Neutrophil (primary cell): ENCODE measurements at regions not wholly inside any gene's neighbourhood (a gene's known extent, or its start where the extent isn't known, plus 50 kb on each side); places are given as distances from the start of the nearest gene placed in this dataset.
"Not testable (repeated sequence)": the region's sequence is repeated elsewhere in the genome, so short reads cannot be mapped to it uniquely, and the experiment has no call there.

ENCODE experiments used
- H3K27ac ChIP-seq: fragments of 200-600 bp; sonication (generic); 2 replicates; pipeline ENCODE4 v1.5.1; 2016; ENCODE audit warnings: mild to moderate bottlenecking, moderate library complexity
- H3K27me3 ChIP-seq: fragments of 200-600 bp; sonication (generic); 2 replicates; pipeline ENCODE4 v1.6.0; 2016; ENCODE audit warnings: mild to moderate bottlenecking
- H3K36me3 ChIP-seq: fragments of 200-600 bp; sonication (generic); 2 replicates; pipeline ENCODE4 v1.5.1; 2017
- H3K4me1 ChIP-seq, 2 experiments: fragments of 200-600 bp in 1 of 2; sonication (generic) in 1 of 2; 1 replicate in 1 of 2; 2 replicates in 1 of 2; pipeline versions ENCODE4 v1.5.1 to v1.6.1; 2013 to 2016; ENCODE audit warnings: low read depth in 1 of 2, low read length in 1 of 2, mild to moderate bottlenecking in 1 of 2, moderate library complexity in 1 of 2; ENCODE audit not compliant: control insufficient read depth in 1 of 2, insufficient read depth in 1 of 2
- H3K4me3 ChIP-seq, 2 experiments: fragments of 200-600 bp in 1 of 2; sonication (generic) in 1 of 2; 1 replicate in 1 of 2; 2 replicates in 1 of 2; pipeline ENCODE4 v1.5.1; 2013 to 2016; ENCODE audit warnings: low read depth in 1 of 2, low read length in 1 of 2, mild to moderate bottlenecking in 1 of 2, moderate library complexity in 1 of 2
- H3K9me3 ChIP-seq: fragments of 200-600 bp; sonication (generic); 2 replicates; pipeline ENCODE4 v1.5.1; 2016

DNA sequence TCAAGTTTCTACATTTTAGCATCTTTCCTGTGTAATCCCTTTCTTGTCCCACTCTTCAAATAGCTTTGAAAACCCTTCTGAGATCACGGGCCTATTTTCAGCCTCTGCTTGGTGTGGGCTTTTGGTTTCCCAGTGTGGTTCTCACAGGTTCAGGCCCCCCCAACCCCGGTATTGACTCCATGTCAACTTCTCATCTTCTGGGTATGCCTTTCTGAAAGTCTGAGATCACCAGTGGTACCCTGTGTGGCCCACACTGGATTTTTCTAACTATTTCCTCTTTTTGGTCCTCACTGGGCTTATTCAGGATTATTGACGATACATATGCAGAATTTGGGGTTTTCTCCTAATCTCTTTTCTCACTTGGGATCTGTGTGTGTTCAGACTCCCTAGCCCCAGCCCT is 146.9 kb upstream of the PLGLB2 start:
- H3K27me3 ChIP-seq, H3K4me3 ChIP-seq, H3K9me3 ChIP-seq, H3K4me1 ChIP-seq, H3K27ac ChIP-seq, H3K36me3 ChIP-seq: not testable (repeated sequence)

DNA sequence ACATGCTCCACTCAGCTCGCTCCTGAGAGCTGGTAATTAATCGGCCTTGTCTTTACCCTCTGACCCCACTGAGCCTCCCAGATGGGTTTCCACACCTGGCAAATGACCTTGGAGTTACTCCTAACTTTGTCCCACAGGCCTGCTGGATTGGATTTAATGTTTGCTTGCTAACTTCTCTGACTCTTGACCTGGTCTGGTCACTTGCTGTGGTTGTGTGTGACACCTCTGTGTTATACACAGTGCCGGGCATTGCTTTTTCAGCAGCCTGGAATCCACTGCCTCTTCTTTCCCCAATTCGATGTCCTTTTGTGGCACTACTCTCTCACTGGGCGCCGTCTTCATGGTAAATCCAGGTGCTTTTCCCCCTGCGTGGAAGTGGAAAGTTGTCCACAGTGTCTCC is 145.8 kb upstream of the PLGLB2 start:
- H3K9me3 ChIP-seq, H3K4me3 ChIP-seq, H3K36me3 ChIP-seq, H3K27me3 ChIP-seq, H3K27ac ChIP-seq, H3K4me1 ChIP-seq: not testable (repeated sequence)

DNA sequence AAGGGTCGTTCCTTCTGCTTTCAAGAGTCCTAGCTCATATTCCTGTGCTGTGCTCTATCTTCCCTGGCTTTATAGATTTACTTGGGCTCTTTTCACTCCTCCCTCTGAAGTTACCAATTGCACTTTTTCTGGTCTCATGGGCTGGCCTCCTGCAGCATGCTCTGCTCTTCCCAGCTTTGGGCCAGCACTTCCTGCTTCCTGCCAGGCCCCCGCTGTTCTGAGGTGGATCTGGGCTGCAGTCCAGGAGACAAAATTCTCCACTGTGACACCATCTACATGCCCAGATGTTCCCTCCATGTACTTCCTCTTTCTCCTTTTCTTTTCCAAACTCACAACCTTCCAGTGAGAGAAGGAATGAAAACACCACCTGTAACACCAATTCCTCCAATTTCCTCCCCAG is 145.2 kb upstream of the PLGLB2 start:
- not testable (repeated sequence) for H3K9me3 ChIP-seq, H3K27ac ChIP-seq, H3K36me3 ChIP-seq, H3K27me3 ChIP-seq, H3K4me1 ChIP-seq, H3K4me3 ChIP-seq

DNA sequence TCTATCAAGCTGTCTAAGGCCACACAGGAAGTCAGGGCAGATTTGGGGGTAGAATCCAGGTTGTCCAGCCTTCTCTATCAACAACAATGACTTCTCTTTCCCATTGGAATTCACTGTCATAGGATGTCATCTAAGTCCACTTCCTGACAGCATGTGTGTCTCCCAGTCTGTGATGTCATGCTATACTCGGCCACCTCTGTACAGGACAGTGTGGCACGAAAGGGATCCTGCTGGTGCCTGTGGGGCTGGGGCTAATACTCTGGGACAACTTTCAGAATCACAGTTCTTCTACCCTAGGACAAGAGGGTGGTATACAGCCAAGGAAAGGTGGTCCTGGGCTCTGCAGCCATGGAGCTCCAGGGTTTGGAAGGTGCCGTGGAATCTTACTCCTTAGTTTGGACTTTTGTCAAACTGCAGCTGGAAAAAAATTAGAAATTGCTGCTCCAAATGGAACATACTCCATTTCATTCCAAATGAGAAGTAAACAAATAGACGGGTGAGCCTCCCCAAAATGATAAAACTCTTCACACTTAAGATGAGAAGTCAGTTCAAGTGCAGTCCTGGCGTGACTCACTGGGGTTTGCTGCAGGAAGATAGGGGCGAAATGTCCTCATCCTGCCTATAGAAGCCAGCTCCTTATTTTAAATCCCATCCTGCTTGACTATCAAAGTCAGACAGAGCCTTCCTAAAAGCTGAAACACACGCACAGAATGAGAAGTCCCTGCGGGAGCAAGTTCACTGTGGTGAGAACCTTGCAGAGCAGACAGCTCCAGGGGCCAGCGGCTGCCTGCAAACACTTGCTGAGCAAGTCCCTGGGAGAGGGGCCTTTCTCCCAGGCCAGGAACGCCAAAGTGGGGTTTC is 144.2 kb upstream of the PLGLB2 start:
- not testable (repeated sequence) for H3K4me1 ChIP-seq

DNA sequence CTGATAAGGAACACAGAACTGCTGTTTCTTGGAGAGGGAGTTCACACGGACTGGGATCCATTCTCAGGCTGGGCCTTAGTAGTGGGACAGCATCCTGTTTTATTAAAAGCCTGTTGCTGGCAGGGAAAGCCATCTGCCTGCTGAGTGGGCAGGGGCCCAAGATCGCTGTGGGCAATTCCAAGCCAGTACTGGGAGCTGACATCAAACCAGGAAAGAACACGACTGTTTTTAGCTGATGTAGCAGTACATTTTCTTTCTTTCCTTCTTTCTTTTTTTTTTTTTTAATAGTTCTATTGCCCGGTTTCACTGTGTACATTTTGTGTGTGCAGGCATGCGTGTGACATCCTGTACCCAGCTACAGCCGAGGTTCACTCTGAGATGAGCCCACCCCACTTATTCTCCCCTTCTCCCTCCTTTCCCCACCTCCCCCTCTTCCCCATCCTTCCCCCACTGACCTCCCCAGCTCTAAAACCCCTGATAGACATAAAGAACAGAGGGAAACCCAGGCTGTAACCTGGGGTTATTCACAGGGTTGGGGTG is 143.5 kb upstream of the PLGLB2 start:
- not testable (repeated sequence) for H3K9me3 ChIP-seq, H3K4me1 ChIP-seq, H3K36me3 ChIP-seq, H3K27ac ChIP-seq, H3K4me3 ChIP-seq, H3K27me3 ChIP-seq

More for the DNA sequence above, 144.2 kb upstream of the PLGLB2 start:
- not testable (repeated sequence) for H3K9me3 ChIP-seq, H3K36me3 ChIP-seq, H3K4me3 ChIP-seq, H3K27ac ChIP-seq, H3K27me3 ChIP-seq

DNA sequence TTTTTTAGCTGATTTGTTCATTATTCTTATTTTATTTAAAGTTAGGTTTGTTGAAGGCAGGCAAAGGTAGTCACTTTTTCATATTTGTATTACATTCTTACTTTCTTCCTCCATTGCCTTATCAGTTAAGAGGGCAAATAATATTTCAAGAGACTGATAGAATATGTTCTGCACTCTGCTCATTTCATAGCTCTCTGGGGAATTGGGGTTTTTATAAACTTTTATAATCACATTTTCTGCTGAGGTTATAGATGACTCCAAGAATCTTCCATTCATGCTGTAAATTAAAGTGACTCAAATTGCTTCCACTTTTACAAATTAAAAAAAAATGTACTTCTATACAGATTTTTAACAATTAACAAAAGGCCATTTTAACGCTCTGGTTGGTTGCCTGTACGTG is 142.9 kb upstream of the PLGLB2 start:
- H3K36me3 ChIP-seq, H3K4me3 ChIP-seq, H3K4me1 ChIP-seq, H3K27ac ChIP-seq, H3K27me3 ChIP-seq, H3K9me3 ChIP-seq: not testable (repeated sequence)

DNA sequence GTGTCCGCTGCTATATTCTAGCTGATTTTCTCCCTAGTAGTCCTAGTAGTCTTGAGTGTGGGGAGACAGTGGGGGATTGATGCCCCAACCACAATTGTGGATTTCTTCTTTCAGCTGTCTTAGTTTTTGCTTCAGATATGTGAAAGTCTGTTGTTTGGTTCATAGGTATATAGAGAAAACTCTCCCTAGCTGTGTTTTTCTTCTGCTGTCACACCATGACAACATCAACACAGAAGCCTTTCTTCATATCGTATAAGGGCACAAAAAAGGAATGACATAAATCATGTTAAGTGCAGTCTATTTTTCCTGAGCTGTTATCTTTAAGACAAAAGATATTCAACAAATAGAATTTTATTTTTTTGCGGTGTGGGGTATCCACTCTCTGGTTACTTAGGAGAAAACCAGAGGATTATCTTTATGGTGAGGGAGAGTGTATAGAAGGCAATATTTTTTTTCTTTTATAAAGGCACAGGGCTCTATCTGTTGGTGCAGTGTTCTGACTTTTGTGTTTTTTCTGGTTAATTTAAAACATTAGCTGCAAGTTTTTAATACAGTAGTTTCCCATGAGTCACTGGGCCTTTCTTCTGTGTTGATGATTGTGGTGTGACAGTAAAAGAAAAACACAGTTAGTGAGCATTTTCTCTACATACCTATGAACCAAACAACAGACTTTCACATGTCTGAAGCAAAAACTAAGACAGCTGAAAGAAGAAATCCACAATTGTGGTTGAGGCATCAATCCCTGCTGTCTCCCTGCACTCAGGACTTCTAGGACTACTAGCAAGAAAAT is 139.3 kb upstream of the PLGLB2 start:
- H3K27me3 ChIP-seq, H3K36me3 ChIP-seq, H3K4me1 ChIP-seq, H3K9me3 ChIP-seq, H3K4me3 ChIP-seq, H3K27ac ChIP-seq: not testable (repeated sequence)

DNA sequence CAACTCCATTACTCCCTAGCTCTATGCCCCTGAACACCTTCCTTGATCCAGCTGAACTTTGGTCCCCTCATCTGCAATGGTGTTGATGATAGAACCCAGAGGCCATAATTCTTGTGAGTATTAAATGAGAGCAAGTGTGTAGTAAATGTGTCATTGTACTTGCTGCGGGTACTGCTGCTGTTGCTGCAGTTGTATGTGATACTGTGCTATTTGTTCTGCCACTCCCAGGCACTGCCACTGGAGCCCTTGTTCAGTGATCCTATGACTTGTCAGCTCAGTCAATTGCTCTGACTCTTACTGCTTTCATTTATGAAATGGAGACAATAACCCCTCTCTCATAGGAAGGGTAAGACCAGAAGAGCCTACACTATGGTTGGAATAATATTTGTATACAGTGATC is 136.9 kb upstream of the PLGLB2 start:
- H3K27ac ChIP-seq = not testable (repeated sequence)

DNA sequence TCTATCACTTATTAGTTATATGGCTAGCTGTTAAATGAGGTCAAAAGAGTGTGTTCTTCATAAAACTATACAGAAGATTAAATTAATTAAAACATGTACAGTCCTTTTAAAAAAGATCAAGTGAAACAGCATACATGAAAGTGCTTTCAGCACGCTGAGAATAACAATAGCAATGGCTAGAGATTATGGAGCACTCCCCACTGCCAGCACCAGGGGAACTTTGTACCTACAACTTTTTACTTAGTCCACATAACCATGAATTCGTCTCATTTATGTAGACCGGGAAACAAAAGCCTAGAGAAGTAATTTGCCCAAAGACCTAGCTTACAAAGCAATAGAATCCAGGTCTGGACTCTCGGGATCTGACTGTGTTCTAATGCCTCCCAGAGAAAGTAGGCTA is 136.5 kb upstream of the PLGLB2 start:
- not testable (repeated sequence) for H3K36me3 ChIP-seq, H3K4me1 ChIP-seq, H3K4me3 ChIP-seq, H3K27ac ChIP-seq, H3K9me3 ChIP-seq, H3K27me3 ChIP-seq

More for the DNA sequence above, 136.9 kb upstream of the PLGLB2 start:
- H3K27me3 ChIP-seq, H3K4me1 ChIP-seq, H3K36me3 ChIP-seq, H3K4me3 ChIP-seq, H3K9me3 ChIP-seq: not testable (repeated sequence)

DNA sequence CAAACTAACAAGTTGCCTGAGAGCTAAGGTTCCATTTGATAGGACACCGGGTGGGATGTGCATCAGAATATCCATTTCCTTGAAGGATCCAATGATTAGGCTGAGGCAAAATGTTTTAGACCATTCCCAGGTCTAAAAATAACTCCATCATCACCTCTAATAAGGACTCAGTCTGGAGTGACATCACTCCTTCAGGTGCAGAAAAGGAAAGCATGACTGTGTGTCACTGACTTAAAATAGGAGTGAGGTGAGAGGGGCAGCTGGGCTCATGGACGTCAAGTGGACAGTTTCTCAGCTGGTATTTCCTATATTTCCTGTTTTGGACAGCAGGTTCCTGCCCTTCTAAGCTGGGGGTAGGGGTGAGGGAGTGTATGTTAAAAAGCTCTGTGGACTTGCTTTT is 135.9 kb upstream of the PLGLB2 start:
- not testable (repeated sequence) for H3K4me3 ChIP-seq, H3K27ac ChIP-seq, H3K4me1 ChIP-seq, H3K27me3 ChIP-seq, H3K36me3 ChIP-seq, H3K9me3 ChIP-seq

DNA sequence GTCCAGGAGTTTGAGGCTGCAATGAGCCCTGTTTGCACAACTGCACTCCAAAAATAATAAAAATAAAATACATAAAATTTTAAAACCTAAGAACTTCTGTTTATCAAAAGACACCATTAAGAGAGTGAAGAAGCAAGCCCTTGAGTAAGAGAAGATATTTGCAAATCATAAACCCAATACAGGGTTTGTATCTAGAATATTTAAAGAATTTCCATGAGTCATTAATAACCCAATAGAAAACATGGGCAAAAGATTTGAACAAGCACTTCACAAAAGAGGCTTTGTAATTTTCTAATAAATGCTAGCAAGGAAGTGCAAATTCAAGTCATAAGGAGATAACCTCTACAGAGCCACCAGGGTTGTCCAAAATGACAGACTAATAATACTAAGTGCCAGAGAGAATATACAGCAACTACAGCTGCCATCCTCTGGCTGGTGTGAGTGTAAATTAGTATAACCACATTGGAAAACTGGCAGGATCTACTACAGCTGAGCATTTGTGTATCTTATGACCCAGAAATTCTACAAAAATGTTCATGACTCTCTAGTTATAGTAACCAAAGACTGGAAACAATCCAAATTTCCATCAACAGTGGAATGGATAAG is 133.0 kb upstream of the PLGLB2 start:
- not testable (repeated sequence) for H3K9me3 ChIP-seq, H3K4me1 ChIP-seq, H3K27ac ChIP-seq, H3K27me3 ChIP-seq, H3K36me3 ChIP-seq, H3K4me3 ChIP-seq

DNA sequence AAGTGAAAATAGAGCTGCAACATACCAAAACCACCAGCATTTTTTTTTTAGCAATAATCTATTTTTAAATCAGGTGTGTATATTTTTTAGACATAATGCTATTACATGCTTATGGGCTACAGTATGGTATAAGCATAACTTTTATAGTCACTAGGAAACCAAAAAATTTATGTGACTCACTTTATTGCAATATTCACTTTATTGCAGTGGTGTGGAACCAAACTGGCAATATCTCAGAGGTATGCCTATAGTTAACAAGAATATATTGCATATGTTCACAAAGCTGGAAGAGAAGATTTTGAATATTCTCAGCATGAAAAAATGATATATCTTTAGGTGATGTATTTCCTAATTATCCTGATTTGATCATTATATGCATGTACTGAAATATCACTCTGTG is 128.8 kb upstream of the PLGLB2 start:
- H3K9me3 ChIP-seq, H3K27ac ChIP-seq, H3K4me3 ChIP-seq, H3K4me1 ChIP-seq, H3K27me3 ChIP-seq, H3K36me3 ChIP-seq: not testable (repeated sequence)

DNA sequence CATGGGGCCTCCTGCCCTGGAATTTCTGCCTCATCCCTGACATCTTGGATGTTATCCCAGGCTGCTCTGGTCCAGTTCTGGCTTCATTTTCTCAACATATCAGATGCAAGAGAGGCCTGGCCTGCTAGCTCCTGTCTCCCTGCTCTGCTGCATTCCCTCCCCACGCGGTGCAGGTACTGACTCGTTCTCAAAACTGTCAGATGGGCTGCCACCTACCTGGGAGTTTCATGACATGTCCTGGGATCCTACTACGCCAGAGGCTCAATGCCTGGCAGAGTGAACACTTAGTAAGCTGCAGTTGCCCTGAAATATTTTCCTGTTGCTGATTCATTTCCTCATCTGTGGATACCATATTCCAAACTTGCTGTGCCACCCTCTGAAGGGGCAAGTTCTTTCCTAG is 126.7 kb upstream of the PLGLB2 start:
- not testable (repeated sequence) for H3K27me3 ChIP-seq, H3K36me3 ChIP-seq, H3K4me3 ChIP-seq, H3K4me1 ChIP-seq, H3K9me3 ChIP-seq, H3K27ac ChIP-seq
